Ascending aorta (tissue), 2 donors: ENCODE measurements at regions not wholly inside any gene's neighbourhood (a gene's known extent, or its start where the extent isn't known, plus 50 kb on each side); places are given as distances from the start of the nearest gene placed in this dataset.

ENCODE experiments used
- DNase-seq, 2 donors: peaks; one replicate each; pipeline ENCODE4 v3.0.0-alpha.2; 2019; ENCODE audit warnings: low spot score in 2 of 2
- H3K27ac ChIP-seq, 2 donors: fragments of 200-600 bp; sonication (generic); one replicate each; pipeline ENCODE4 v1.5.1; 2016 to 2017; ENCODE audit warnings: mild to moderate bottlenecking in 1 of 2
- H3K27me3 ChIP-seq: fragments of 200-600 bp; sonication (generic); one replicate; pipeline ENCODE4 v1.5.1; 2017
- H3K36me3 ChIP-seq, 2 donors: fragments of 200-600 bp; sonication (generic); one replicate each; pipeline ENCODE4 v1.5.1; 2016
- H3K4me1 ChIP-seq, 2 donors: fragments of 200-600 bp; sonication (generic); one replicate each; pipeline ENCODE4 v1.5.1; 2016 to 2017; ENCODE audit warnings: mild to moderate bottlenecking in 1 of 2
- H3K4me3 ChIP-seq, 2 donors: fragments of 200-600 bp; sonication (generic); one replicate each; pipeline ENCODE4 v1.5.1; 2016 to 2017; ENCODE audit warnings: mild to moderate bottlenecking in 1 of 2
- H3K9me3 ChIP-seq, 2 donors: fragments of 200-600 bp; sonication (generic); one replicate each; pipeline ENCODE4 v1.5.1; 2016
- intact Hi-C: fragments of 100-400 bp; cut with DNase I; formaldehyde crosslinking; loops from one replicate; pipeline ENCODE4 v1.15.1; 2023
- TF ChIP-seq, protein P1 (sequence below), 3 experiments: fragments of 200-600 bp in 2 of 3; fragments of 450-650 bp in 1 of 3; sonication (generic) in 2 of 3; IDR thresholded peaks; one replicate each; pipeline ENCODE4 v1.5.1; 2016 to 2019; ENCODE audit warnings: antibody characterized with exemption in 3 of 3, mild to moderate bottlenecking in 1 of 3, moderate library complexity in 1 of 3

DNA sequence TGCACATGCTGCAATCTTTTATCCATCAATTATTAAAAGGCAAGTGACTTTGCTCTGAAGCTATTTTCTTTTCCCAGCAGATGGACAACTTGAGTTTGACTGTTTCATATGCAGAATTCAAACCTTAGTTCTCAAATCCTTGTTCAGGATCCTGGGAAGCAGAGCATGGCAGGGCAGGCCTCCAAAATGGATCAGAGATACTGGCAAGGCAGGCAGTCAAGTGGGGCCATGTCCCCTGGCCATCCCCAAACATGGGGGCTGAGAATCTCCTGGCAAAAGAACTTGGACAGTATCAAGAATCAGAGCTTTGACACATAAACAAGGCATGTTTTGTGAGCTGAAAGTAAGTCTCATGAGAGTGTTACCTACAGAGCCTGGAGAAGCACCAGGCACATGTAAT, 122.9 kb upstream of the CTNNB1 start:
- no peak for DNase-seq
- Histone ChIP-seq H3K4me1 (no peaks in the 10 kb centered on the region), H3K27me3 (no peaks in the 10 kb centered on the region), H3K27ac (no peak overlapping the region), H3K36me3 (no peaks in the 10 kb centered on the region), H3K9me3 (no peaks in the 10 kb centered on the region), H3K4me3 (no peak overlapping the region)
- intact Hi-C loops: no loop called here
- TF ChIP-seq, protein P1, sequence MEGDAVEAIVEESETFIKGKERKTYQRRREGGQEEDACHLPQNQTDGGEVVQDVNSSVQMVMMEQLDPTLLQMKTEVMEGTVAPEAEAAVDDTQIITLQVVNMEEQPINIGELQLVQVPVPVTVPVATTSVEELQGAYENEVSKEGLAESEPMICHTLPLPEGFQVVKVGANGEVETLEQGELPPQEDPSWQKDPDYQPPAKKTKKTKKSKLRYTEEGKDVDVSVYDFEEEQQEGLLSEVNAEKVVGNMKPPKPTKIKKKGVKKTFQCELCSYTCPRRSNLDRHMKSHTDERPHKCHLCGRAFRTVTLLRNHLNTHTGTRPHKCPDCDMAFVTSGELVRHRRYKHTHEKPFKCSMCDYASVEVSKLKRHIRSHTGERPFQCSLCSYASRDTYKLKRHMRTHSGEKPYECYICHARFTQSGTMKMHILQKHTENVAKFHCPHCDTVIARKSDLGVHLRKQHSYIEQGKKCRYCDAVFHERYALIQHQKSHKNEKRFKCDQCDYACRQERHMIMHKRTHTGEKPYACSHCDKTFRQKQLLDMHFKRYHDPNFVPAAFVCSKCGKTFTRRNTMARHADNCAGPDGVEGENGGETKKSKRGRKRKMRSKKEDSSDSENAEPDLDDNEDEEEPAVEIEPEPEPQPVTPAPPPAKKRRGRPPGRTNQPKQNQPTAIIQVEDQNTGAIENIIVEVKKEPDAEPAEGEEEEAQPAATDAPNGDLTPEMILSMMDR (IDR thresholded peaks at IDR 0.05): no peak

DNA sequence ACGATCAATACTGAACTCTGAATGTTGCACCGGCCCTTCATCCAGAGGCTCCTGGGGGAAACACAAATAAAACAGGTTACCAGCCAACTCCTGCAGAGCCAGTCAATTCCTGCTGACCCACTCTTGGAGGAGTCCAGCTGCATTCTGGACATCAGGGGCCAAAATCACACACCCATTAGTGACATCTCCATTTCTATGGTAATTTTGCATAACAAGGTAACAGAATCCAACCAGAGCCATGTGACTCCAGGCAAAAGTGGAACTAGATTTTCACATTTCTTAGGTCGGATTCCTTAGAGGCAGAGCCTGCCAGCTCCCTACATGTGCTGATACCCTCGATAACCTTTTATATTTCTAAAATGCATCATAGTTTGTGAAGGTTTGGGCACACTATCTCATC, 119.2 kb upstream of the CTNNB1 start:
- TF ChIP-seq, protein P1 (IDR thresholded peaks at IDR 0.05): no peak

DNA sequence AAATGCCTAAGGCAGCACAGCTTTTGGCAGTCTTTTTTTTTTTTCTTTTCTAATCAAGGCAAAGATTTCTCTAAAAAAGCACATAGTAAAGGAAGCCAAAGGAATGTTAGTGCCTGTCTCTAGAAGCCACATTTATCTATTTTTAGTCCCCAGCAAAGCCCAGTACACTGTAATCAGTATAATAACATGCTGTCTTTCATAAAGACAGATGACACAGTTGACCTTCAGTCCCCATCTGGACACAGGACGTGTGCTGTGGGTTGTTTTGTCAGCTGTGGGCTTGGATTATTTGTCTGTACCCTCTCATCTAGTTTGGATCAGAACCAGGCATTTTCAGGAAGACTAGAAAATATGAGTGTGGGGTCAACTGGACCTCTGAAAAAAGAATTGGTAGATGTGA, 110.4 kb upstream of the CTNNB1 start:
- TF ChIP-seq, protein P1 (IDR thresholded peaks at IDR 0.05): no peak
- intact Hi-C loops: no loop called here
- no peak for DNase-seq
- Histone ChIP-seq H3K9me3 (no peaks in the 10 kb centered on the region), H3K4me1 (no peaks in the 10 kb centered on the region), H3K27ac (no peak overlapping the region), H3K27me3 (no peaks in the 10 kb centered on the region), H3K4me3 (no peak overlapping the region), H3K36me3 (no peaks in the 10 kb centered on the region)

More for the DNA sequence above, 119.2 kb upstream of the CTNNB1 start:
- H3K36me3 ChIP-seq: no peaks in the 10 kb centered on the region
- DNase-seq: no peak
- H3K9me3 ChIP-seq: no peaks in the 10 kb centered on the region
- H3K4me1 ChIP-seq: no peaks in the 10 kb centered on the region
- intact Hi-C loops: no loop called here
- no peak overlapping the region for H3K4me3 ChIP-seq
- no peaks in the 10 kb centered on the region for H3K27me3 ChIP-seq
- no peak overlapping the region for H3K27ac ChIP-seq

DNA sequence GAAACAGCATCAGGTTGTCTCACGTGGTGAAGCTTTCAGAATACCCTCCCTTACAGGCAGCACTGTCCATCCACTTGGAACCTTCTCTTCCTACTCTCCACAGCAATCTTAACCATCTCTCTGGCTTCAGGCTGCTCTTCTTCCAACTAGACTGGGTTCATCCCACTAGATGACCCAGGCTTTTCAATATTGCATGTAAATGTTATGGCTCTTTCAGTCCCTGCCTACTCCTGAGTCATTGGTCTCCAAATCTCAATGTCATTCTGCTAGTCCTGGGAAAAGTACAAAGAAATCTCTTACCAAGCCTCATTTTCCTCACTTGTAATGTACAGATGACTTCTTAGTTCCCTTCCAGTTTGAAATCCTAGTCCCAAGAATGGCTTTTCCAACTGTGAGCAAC, 109.7 kb upstream of the CTNNB1 start:
- Histone ChIP-seq H3K9me3 (no peaks in the 10 kb centered on the region), H3K4me1 (no peaks in the 10 kb centered on the region), H3K27ac (no peak overlapping the region), H3K36me3 (no peaks in the 10 kb centered on the region), H3K27me3 (no peaks in the 10 kb centered on the region), H3K4me3 (no peak overlapping the region)
- no peak for DNase-seq
- intact Hi-C loops: no loop called here
- TF ChIP-seq, protein P1 (IDR thresholded peaks at IDR 0.05): no peak

DNA sequence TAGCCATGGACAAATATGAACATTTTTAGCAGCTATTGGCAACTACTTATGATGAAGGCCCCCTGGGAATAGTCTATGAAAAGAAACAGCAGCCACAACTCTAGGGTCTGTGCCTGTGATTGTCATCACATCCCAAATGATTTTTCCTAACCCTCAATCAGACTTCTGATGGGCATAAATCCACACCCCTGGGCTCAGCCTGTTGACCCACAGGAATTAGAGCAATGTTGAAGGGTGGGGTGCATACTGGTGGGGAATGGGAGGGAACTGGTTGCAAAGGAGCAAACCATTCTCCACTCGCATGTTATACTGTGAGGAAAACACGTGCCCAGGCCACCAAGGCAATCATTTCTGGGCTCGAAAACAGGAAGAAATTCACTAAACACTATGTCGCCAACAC, 106.5 kb upstream of the CTNNB1 start:
- H3K27me3 ChIP-seq: no peaks in the 10 kb centered on the region
- intact Hi-C loops: no loop called here
- no peak overlapping the region for H3K27ac ChIP-seq
- H3K4me3 ChIP-seq: no peak overlapping the region
- no peaks in the 10 kb centered on the region for H3K36me3 ChIP-seq
- no peaks in the 10 kb centered on the region for H3K9me3 ChIP-seq
- DNase-seq: no peak
- TF ChIP-seq, protein P1 (IDR thresholded peaks at IDR 0.05): no peak
- H3K4me1 ChIP-seq: no peaks in the 10 kb centered on the region

DNA sequence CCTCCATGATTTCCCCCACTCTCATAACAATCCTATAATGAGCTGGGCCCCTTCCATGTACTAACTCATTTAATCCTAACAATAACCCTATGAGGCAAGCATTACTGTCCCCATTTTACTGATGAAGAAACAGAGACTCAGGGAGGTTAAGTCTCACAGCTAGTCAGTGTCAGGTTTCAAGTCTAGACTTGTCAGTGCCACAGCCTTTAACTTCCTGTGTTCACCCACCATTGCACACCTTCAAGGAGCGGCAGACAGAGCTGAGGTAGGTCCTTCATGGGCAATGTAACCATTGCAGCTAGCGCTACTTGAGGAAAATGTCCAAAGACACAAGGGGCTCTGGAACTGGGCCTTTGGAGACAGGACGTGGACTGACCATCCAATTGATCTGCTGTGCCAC, 105.8 kb upstream of the CTNNB1 start:
- H3K4me3 ChIP-seq: no peak overlapping the region
- no peaks in the 10 kb centered on the region for H3K27me3 ChIP-seq
- TF ChIP-seq, protein P1 (IDR thresholded peaks at IDR 0.05): no peak
- no peak overlapping the region for H3K27ac ChIP-seq
- no peaks in the 10 kb centered on the region for H3K9me3 ChIP-seq
- no peaks in the 10 kb centered on the region for H3K4me1 ChIP-seq
- no peak for DNase-seq
- intact Hi-C loops: no loop called here
- H3K36me3 ChIP-seq: no peaks in the 10 kb centered on the region
